ENCODE measurements at regions not wholly inside any gene's neighbourhood (a gene's known extent, or its start where the extent isn't known, plus 50 kb on each side); places are given as distances from the start of the nearest gene placed in this dataset.

DNA sequence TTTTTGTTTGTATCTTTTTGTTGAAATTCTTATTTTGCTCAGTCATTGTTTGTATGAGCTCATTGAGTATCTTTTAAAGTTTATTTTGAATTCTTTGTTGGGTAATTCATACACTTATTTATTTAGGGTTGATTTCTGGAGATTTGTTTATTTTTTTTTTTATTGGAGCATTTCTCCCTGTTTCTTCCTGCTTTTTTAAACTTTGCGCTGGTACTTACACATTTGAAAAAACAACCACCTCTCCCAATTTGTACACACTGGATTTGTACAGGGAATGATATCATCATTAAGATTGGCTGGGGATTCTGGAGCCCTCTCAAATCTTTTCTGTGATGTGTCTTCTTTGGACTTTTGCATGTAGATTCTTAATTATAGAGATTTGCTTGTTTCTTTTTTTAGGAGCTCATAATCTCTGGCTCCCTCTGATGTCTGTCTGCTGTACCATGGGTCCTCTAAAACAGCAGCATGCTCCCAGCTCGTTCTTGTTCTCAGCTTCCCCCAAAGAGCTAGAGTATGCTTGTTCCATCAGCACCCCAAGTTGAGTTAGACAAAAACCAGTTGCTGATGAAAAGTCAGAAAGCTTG lies 310.7 kb downstream of the DUSP10 start:
- DNase-seq (ENCODE audit: low read depth) = peak; percentile 29

DNA sequence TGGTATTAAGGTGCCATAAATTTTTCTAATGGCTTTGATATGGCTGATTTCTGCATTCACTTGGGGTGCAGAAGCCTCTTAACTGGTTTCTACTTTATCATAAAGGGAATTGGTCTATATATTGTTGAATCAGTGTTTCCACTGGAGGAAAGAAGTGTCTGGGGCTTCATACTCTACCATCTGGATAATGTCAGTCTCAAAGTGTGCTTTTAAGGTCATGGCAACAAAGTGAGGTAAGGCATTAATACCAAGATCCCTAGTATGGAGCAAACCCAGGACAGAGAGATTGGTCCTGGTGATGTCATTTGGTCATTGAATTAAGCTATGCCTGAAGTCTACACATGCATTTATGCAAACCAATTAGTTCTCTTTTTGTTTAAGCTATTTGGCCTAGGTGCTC lies 309.9 kb downstream of the DUSP10 start:
- no peak for DNase-seq (ENCODE audit: low read depth)

GRCh38 chr1:221435504-221435904 lies 306.4 kb downstream of the DUSP10 start:
- DNase-seq (ENCODE audit: low read depth) = peak; percentile 87

GRCh38 chr1:221437171-221437570 lies 304.7 kb downstream of the DUSP10 start:
- no peak for DNase-seq (ENCODE audit: low read depth)

DNA sequence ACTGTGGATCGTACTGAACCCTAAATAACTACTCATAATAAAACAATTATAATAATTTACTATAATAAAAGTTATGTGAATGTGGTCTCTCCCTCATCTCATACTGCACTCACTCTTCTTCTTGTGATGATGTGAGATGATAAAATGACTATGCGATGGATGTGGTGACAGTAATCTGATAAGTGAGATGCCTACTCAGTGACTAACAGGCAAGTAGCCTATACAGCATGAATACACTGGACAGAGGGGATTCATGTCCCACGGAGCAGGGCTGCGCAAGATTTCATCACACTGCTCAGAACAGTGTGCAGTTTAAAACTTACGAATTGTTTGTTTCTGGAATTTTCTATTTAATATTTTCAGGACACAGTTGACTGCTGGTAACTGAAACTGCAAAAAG lies 304.0 kb downstream of the DUSP10 start:
- DNase-seq (ENCODE audit: low read depth) = peak; percentile 97

DNA sequence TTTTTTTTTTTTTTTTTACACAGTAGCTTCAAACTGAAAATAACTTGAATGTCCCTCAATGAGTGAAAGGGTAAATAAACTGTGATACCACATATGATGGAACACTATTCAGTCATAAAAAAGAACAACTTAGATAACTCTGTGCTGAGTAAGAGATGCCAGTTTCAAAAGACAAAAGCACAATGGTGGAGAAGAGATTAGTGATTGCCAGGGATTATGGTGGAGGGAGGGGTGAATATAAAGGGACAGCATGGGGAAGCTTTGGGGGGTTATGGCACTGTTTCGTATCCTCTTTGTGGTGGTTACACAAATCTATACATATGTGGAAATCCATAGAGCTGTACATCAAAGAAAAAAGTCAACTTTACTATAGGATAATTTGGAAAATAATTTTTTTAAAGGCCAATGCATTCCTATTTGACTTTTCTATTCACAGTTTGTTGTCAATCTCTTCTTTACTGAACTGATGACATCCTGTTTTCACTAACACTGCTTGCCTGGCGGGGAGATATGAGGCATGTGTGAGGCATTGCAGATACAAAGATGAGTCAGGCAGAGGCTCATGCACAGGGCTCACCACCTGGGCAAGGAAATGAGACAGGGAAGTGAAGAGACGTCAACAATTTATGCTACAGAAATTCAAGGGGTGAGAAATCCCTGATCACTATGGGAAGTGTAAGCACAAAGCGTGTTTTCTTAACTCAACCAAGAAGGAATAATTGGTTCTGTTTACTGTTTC lies 302.7 kb downstream of the DUSP10 start:
- DNase-seq (ENCODE audit: low read depth) = peak; percentile 99

- peak; percentile 99 for DNase-seq (ENCODE audit: low read depth)
These were observed 302.0 kb downstream of the DUSP10 start for GRCh38 chr1:221439747-221440501.

- DNase-seq (ENCODE audit: low read depth) = peak; percentile 63
These were observed 301.2 kb downstream of the DUSP10 start for GRCh38 chr1:221440658-221441057.

- DNase-seq (ENCODE audit: low read depth) = no peak
These were observed 299.8 kb downstream of the DUSP10 start for GRCh38 chr1:221442056-221442455.

DNA sequence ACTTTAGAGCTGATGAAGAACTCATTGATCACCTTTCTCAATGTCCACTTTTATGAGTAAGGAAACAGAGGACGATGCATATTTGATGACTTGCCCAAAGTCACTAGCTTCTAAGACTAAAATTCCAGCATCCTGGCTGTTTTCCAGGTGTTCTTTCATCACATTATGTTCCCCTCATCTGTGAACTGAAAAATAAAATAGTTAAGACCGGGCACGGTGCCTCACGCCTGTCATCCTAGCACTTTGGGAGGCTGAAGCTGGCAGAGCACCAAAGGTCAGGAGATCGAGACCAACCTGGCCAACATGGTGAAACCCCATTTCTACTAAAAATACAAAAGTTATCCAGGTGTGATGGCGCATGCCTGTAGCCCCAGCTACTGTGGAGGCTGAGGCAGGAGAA lies 297.5 kb downstream of the DUSP10 start:
- no peak for DNase-seq (ENCODE audit: low read depth)

DNA sequence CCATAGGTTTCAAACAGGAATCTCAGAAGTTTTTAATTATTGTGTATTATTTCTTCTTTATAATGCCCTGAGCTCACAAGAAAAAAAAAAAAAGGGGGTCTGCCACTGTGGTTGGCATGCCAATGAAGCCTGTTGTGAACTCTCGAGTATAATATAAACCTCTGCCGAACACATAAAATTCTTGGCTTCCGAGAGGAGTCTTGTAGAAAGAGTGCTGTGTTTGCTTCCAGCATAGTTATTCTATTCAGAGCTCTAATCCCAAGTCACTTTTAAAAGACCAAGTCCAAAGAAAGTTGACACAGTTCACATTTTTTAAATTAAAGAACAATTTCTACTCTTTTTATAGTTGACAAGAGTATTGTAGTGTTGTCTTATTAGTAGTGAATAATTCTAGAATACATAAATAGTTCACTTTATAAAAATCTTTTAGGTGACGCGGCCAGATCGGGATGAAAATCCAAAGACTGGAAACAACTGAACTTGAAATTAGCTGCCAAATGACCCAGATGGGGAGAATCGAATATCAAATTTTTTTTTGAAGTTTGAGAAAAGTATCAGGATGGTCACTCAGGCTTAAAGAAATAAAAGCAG lies 293.2 kb downstream of the DUSP10 start:
- no peak for DNase-seq (ENCODE audit: low read depth)

DNA sequence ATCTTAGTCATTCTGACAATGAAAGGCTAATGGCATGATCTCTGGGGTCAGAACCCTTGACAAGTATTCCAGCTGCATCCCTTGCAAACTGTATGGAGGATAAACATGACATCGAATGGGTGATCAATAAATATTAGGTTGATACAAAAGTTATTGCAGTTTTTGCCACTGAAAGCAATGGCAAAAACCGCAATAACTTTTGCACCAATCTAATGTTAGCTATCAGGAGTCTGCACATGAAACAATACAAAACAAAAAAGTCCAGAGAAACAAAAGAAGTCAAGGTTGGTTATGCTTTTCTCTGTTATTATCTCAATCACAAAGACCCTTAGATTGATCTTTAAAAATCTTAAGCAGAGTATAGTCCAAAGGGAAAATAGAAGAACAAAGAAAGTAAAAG lies 292.7 kb downstream of the DUSP10 start:
- DNase-seq (ENCODE audit: low read depth) = no peak

DNA sequence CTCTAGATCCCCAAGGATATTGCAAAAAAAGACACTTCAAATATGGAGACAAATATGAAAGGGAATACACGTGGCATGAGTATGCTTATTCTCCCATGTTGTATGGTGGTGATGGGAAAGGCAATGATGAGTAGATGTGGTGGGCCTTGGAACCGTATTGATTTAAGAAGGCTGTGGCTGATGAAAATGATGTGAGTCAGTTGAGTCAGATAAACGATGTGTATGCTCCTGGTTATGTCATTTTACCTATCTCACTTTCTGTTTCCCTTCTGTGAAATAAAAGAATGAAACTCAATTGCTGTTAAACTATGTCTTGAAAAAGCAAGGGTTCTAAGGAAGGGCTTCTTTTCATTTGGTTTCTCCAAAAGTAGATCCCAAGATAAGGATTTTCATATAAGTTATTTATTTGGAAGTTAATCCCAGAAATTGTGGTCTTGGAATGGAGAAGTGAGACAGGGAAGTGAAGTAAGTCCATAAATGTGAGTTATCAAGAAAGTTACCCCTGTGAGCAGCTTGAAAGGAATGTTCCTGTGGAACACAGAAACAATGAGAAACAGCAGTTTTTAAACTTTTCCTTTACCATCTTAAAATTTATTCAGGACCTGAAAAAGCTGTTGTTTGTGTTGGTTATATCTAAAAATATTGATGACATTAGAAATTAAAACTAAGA lies 292.0 kb downstream of the DUSP10 start:
- DNase-seq (ENCODE audit: low read depth) = peak; percentile 88

DNA sequence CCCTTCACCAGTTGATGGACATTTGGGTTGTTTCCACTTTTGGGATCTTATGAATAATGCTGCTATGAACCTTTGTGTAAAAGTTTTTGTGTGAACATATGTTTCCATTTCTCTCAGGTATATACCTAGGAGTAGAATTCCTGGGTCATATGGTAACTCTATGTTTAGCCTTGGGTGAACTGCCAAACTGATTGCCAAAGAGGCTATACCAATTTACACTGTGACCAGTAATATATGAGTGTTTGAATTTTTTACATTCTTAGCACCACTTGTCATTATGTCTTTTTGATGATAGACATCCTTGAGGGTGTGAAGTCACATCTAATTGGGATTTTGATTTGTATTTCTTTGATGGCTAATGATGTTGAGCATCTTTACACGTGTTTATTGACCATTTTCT lies 290.1 kb downstream of the DUSP10 start:
- no peak for DNase-seq (ENCODE audit: low read depth)

- no peak for DNase-seq (ENCODE audit: low read depth)
These were observed 287.8 kb downstream of the DUSP10 start for GRCh38 chr1:221454096-221454495.

GRCh38 chr1:221456918-221457317 lies 285.0 kb downstream of the DUSP10 start:
- no peak for DNase-seq (ENCODE audit: low read depth)

DNA sequence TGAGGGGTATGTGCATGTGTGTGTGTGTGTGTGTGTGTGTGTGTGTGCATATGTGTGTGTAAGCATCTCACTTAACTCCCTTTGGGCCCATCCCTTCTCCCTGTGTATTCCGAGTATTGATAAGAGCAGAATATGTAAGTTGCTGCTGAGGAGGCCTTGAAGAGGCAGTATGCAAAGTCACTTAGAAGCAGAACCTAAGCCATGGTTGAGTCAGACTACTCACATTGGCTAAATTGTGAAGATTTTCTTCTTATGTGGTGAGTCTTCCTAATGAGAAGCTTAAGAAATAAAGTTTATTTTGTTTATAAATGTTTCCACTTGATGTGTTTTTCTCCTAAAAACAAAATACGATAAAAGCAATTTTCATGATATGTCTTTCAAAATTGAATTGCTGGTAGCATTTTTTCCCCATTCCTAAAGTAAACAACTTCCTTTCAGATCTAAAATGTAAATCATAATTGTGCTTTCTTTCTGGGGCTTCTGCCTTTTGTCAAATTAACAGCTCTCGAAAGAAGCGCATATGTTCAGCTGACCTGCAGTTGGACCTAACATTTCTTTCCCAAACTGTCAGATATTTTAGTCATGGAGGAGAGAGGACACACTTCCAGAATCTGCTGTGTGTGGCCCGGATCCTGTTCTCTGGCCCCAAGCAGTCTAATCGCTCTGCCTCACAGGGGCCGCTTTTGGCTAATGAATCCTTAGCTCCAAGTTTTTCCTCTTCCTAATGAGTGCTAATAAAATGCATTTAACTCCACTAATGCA lies 284.0 kb downstream of the DUSP10 start:
- DNase-seq (ENCODE audit: low read depth) = peak; percentile 20

DNA sequence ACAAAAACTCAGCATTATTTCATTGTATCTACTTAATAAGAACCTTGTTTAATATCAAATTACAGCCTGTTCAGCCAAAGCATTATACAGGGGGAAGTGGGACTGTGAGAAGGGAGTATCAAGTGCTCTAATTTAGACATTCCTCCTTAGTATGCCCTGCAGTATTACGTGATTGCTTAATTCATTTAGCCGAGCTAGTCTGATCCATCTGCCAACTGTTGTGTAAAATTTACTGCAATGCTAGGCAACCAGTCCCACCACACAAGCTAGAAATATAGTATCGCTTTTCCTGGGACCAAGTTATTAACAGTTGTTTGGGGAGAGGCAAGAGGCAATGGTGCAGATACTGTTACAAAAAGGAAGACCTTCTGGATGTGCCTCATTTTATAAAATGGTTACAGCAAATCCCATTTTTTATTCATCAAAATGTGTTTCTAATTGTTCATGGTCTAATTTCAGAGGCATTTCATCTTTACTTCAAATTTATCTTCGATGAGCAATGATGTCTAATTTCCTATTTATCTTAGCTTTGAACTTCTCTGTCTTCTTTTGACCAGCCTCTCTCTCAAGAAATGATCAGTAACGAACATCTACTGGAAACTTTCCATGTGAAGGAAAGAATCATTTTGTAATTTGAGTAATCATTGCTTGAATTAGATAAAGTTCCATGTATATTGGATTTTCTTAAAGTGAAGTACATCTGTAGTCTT lies 283.3 kb downstream of the DUSP10 start:
- DNase-seq (ENCODE audit: low read depth) = peak; percentile 61

DNA sequence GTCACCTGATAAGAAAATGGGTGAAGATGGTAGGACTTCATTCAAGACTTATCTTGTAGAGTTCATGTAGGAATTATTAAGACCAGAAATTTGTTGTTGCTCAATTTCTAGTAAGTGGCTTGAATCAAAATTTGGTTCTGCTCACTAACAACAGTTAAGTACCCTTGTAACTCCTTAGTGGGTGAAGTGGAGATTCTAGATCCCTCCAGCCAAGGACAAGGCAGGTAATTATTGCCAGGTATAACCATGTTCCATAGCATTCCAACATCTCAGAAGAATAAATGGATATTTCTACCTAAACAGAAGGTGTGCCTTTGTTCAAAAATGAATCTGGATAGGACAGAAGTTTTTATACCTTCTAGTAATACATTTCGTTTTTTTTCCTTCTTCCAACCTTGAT lies 282.3 kb downstream of the DUSP10 start:
- no peak for DNase-seq (ENCODE audit: low read depth)

- no peak for DNase-seq (ENCODE audit: low read depth)
These were observed 279.5 kb downstream of the DUSP10 start for GRCh38 chr1:221462345-221462744.

DNA sequence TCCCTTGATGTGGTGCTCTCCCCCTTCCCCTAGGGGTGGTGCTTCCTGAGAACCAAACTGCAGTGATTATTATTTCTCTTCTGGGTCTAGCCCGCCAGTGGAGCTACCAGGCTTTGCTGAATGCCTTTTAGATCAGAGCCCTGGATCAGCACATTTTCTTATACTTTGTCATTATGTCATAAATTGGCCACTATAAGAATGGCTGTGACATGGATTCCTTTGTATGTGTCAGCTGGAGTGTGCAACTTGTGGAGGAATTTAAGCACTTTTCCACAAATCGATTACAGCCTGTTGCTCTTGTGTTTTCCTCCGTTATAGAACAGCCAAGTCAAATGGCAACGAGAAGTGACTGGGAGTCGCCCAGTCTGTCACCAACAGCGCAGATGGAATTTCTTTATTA lies 273.3 kb downstream of the DUSP10 start:
- peak; percentile 11 for DNase-seq (ENCODE audit: low read depth)
